Hematopoietic multipotent progenitor cell treated with erythropoietin and hydrocortisone succinate and interleukin-3 and kit ligand, for 8 days (in vitro differentiated cells): ENCODE measurements at regions not wholly inside any gene's neighbourhood (a gene's known extent, or its start where the extent isn't known, plus 50 kb on each side); places are given as distances from the start of the nearest gene placed in this dataset.

ENCODE experiments used
- DNase-seq: peaks from one replicate; pipeline ENCODE4 v3.0.0-alpha.2; 2015

GRCh38 chr13:30107121-30107520, 200.2 kb downstream of the KATNAL1 start:
- DNase-seq: no peak

GRCh38 chr13:30105381-30105780, 202.0 kb downstream of the KATNAL1 start:
- DNase-seq: no peak

GRCh38 chr13:30103161-30103840, 204.1 kb downstream of the KATNAL1 start:
- DNase-seq: no peak

- DNase-seq: no peak
These were observed 207.1 kb downstream of the KATNAL1 start for GRCh38 chr13:30100226-30100625.

- DNase-seq: no peak
These were observed 209.7 kb downstream of the KATNAL1 start for GRCh38 chr13:30097701-30098100.

- DNase-seq: no peak
These were observed 210.3 kb downstream of the KATNAL1 start for GRCh38 chr13:30097089-30097488.

GRCh38 chr13:30094015-30094414, 213.3 kb downstream of the KATNAL1 start:
- DNase-seq: no peak

GRCh38 chr13:30093236-30093635, 214.1 kb downstream of the KATNAL1 start:
- peak; percentile 50 for DNase-seq

- DNase-seq: no peak
These were observed 215.7 kb downstream of the KATNAL1 start for GRCh38 chr13:30091691-30092090.

GRCh38 chr13:30091035-30091434, 216.3 kb downstream of the KATNAL1 start:
- DNase-seq: no peak

GRCh38 chr13:30088312-30088855, 219.0 kb downstream of the KATNAL1 start:
- no peak for DNase-seq

GRCh38 chr13:30085087-30085486, 222.3 kb downstream of the KATNAL1 start:
- no peak for DNase-seq

GRCh38 chr13:30082391-30082790, 225.0 kb downstream of the KATNAL1 start:
- no peak for DNase-seq

- no peak for DNase-seq
These were observed 226.0 kb downstream of the KATNAL1 start for GRCh38 chr13:30081331-30081730.

GRCh38 chr13:30079501-30079900, 227.8 kb downstream of the KATNAL1 start:
- no peak for DNase-seq

- no peak for DNase-seq
These were observed 227.6 kb upstream of the UBL3 start for GRCh38 chr13:30078059-30078458.

- DNase-seq: no peak
These were observed 226.9 kb upstream of the UBL3 start for GRCh38 chr13:30077240-30077735.

- no peak for DNase-seq
These were observed 224.7 kb upstream of the UBL3 start for GRCh38 chr13:30074955-30075614.

GRCh38 chr13:30074431-30074830, 224.0 kb upstream of the UBL3 start:
- DNase-seq: no peak

GRCh38 chr13:30072818-30073186, 222.4 kb upstream of the UBL3 start:
- DNase-seq: no peak

- DNase-seq: peak; percentile 36
These were observed 221.8 kb upstream of the UBL3 start for GRCh38 chr13:30071969-30072817.

- DNase-seq: no peak
These were observed 214.8 kb upstream of the UBL3 start for GRCh38 chr13:30065181-30065580.

GRCh38 chr13:30063892-30064291, 213.5 kb upstream of the UBL3 start:
- DNase-seq: no peak
